ENCODE measurements at regions not wholly inside any gene's neighbourhood (a gene's known extent, or its start where the extent isn't known, plus 50 kb on each side); places are given as distances from the start of the nearest gene placed in this dataset.
"Not testable (repeated sequence)": the region's sequence is repeated elsewhere in the genome, so short reads cannot be mapped to it uniquely, and the experiment has no call there.

GRCh38 chr16:60635548-60635947 lies 1400.7 kb downstream of the CDH8 start:
- intact Hi-C loops (cut with DNase I): no loop called here
- TF ChIP-seq CTCF (IDR thresholded peaks at IDR 0.05) (no peak), POLR2A (IDR thresholded peaks at IDR 0.05) (no peak), POLR2AphosphoS5 (IDR thresholded peaks at IDR 0.05) (no peak)
- H3K36me3 ChIP-seq: no peaks in the 10 kb centered on the region
- no peaks in the 10 kb centered on the region for H3K9me3 ChIP-seq
- H3K4me3 ChIP-seq: no peak overlapping the region
- H3K4me1 ChIP-seq (replicated peaks): no peaks in the 10 kb centered on the region
- no peak overlapping the region for H3K27ac ChIP-seq
- no peak for DNase-seq (ENCODE audit: low spot score)
- H3K27me3 ChIP-seq (replicated peaks; ENCODE audit: insufficient read depth): no peaks in the 10 kb centered on the region
- 50% methylated on average over 1 of the region's 1 CpG for WGBS

GRCh38 chr16:60611844-60612243 lies 1424.4 kb downstream of the CDH8 start:
- DNase-seq (ENCODE audit: low spot score): no peak
- intact Hi-C loops (cut with DNase I): no loop called here
- Histone ChIP-seq H3K27ac (no peak overlapping the region), H3K9me3 (no peaks in the 10 kb centered on the region), H3K4me1 (replicated peaks) (no peaks in the 10 kb centered on the region), H3K4me3 (no peak overlapping the region), H3K27me3 (replicated peaks; ENCODE audit: insufficient read depth) (no peaks in the 10 kb centered on the region), H3K36me3 (no peaks in the 10 kb centered on the region)
- no peak for TF ChIP-seq POLR2AphosphoS5 (IDR thresholded peaks at IDR 0.05)
- TF ChIP-seq POLR2A (IDR thresholded peaks at IDR 0.05): no peak
- no peak for TF ChIP-seq CTCF (IDR thresholded peaks at IDR 0.05)

GRCh38 chr16:60608971-60609370 lies 1427.3 kb downstream of the CDH8 start:
- Histone ChIP-seq H3K9me3 (no peaks in the 10 kb centered on the region), H3K27ac (no peak overlapping the region), H3K27me3 (replicated peaks; ENCODE audit: insufficient read depth) (no peaks in the 10 kb centered on the region), H3K4me1 (replicated peaks) (no peaks in the 10 kb centered on the region), H3K4me3 (no peak overlapping the region), H3K36me3 (no peaks in the 10 kb centered on the region)
- DNase-seq (ENCODE audit: low spot score): no peak
- intact Hi-C loops (cut with DNase I): no loop called here
- TF ChIP-seq POLR2AphosphoS5 (IDR thresholded peaks at IDR 0.05) (no peak), POLR2A (IDR thresholded peaks at IDR 0.05) (no peak), CTCF (IDR thresholded peaks at IDR 0.05) (no peak)
- WGBS: 59% methylated on average over 2 of the region's 2 CpGs

GRCh38 chr16:60605652-60606051 lies 1430.6 kb downstream of the CDH8 start:
- DNase-seq (ENCODE audit: low spot score); H3K36me3 ChIP-seq; H3K4me1 ChIP-seq (replicated peaks); H3K27me3 ChIP-seq (replicated peaks; ENCODE audit: insufficient read depth); H3K4me3 ChIP-seq; H3K9me3 ChIP-seq; H3K27ac ChIP-seq; intact Hi-C loops (cut with DNase I): not testable (repeated sequence)
- WGBS: 78% methylated on average over 3 of the region's 3 CpGs

- no peaks in the 10 kb centered on the region for H3K4me1 ChIP-seq (replicated peaks)
- DNase-seq (ENCODE audit: low spot score): no peak
- H3K36me3 ChIP-seq: no peaks in the 10 kb centered on the region
- H3K9me3 ChIP-seq: no peaks in the 10 kb centered on the region
- intact Hi-C loops (cut with DNase I): no loop called here
- no peak overlapping the region for H3K4me3 ChIP-seq
- 68% methylated on average over 3 of the region's 3 CpGs for WGBS
- no peaks in the 10 kb centered on the region for H3K27me3 ChIP-seq (replicated peaks; ENCODE audit: insufficient read depth)
- TF ChIP-seq POLR2AphosphoS5 (IDR thresholded peaks at IDR 0.05) (no peak), CTCF (IDR thresholded peaks at IDR 0.05) (no peak), POLR2A (IDR thresholded peaks at IDR 0.05) (no peak)
- H3K27ac ChIP-seq: no peak overlapping the region
These were observed 1431.1 kb downstream of the CDH8 start for GRCh38 chr16:60605176-60605575.

Measured in prostate gland (tissue), 2 donors.